ENCODE measurements at regions not wholly inside any gene's neighbourhood (a gene's known extent, or its start where the extent isn't known, plus 50 kb on each side); places are given as distances from the start of the nearest gene placed in this dataset.

- Mint-ChIP-seq H3K36me3 (no peaks in the 10 kb centered on the region), H3K27me3 (ENCODE audit: low read depth) (no peaks in the 10 kb centered on the region), H3K4me1 (peaks cover 17% of the 10 kb centered on the region), H3K27ac (no peak overlapping the region), H3K9me3 (peaks cover 13% of the 10 kb centered on the region), H3K4me3 (no peak overlapping the region)
- ChIA-PET POLR2A (no interaction called here), CTCF (no interaction called here)
- DNase-seq (ENCODE audit: low spot score): no peak
- no peak for TF ChIP-seq ZNF396 (CRISPR knock-in tag; IDR thresholded peaks at IDR 0.05; ENCODE audit: borderline replicate concordance)
- TF ChIP-seq NR3C1 (CRISPR knock-in tag; conservative IDR thresholded peaks at IDR 0.05; ENCODE audit: low read depth): no peak
- TF ChIP-seq ATF1 (CRISPR knock-in tag; IDR thresholded peaks at IDR 0.05): no peak
- TF ChIP-seq, protein P1, sequence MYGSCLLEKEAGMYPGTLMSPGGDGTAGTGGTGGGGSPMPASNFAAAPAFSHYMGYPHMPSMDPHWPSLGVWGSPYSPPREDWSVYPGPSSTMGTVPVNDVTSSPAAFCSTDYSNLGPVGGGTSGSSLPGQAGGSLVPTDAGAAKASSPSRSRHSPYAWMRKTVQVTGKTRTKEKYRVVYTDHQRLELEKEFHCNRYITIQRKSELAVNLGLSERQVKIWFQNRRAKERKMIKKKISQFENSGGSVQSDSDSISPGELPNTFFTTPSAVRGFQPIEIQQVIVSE (CRISPR knock-in tag; IDR thresholded peaks at IDR 0.05; ENCODE audit: borderline replicate concordance): no peak
- no peak for TF ChIP-seq NR1H2 (CRISPR knock-in tag; IDR thresholded peaks at IDR 0.05)
- no peak for TF ChIP-seq TEAD1 (CRISPR knock-in tag; IDR thresholded peaks at IDR 0.05)
- no peak for TF ChIP-seq TCF7 (CRISPR knock-in tag; IDR thresholded peaks at IDR 0.05; ENCODE audit: low read depth)
- no peak for TF ChIP-seq GTF2I (CRISPR knock-in tag; conservative IDR thresholded peaks at IDR 0.05)
- TF ChIP-seq MXD4 (CRISPR knock-in tag; IDR thresholded peaks at IDR 0.05; ENCODE audit: borderline replicate concordance): no peak
- no peak for TF ChIP-seq ESRRA (CRISPR knock-in tag; IDR thresholded peaks at IDR 0.05; ENCODE audit: borderline replicate concordance)
- no peak for TF ChIP-seq ZNF317 (CRISPR knock-in tag; IDR thresholded peaks at IDR 0.05; ENCODE audit: borderline replicate concordance, low read depth)
- TF ChIP-seq, protein P2, sequence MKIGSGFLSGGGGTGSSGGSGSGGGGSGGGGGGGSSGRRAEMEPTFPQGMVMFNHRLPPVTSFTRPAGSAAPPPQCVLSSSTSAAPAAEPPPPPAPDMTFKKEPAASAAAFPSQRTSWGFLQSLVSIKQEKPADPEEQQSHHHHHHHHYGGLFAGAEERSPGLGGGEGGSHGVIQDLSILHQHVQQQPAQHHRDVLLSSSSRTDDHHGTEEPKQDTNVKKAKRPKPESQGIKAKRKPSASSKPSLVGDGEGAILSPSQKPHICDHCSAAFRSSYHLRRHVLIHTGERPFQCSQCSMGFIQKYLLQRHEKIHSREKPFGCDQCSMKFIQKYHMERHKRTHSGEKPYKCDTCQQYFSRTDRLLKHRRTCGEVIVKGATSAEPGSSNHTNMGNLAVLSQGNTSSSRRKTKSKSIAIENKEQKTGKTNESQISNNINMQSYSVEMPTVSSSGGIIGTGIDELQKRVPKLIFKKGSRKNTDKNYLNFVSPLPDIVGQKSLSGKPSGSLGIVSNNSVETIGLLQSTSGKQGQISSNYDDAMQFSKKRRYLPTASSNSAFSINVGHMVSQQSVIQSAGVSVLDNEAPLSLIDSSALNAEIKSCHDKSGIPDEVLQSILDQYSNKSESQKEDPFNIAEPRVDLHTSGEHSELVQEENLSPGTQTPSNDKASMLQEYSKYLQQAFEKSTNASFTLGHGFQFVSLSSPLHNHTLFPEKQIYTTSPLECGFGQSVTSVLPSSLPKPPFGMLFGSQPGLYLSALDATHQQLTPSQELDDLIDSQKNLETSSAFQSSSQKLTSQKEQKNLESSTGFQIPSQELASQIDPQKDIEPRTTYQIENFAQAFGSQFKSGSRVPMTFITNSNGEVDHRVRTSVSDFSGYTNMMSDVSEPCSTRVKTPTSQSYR (CRISPR knock-in tag; IDR thresholded peaks at IDR 0.05): no peak
- TF ChIP-seq, protein P3, sequence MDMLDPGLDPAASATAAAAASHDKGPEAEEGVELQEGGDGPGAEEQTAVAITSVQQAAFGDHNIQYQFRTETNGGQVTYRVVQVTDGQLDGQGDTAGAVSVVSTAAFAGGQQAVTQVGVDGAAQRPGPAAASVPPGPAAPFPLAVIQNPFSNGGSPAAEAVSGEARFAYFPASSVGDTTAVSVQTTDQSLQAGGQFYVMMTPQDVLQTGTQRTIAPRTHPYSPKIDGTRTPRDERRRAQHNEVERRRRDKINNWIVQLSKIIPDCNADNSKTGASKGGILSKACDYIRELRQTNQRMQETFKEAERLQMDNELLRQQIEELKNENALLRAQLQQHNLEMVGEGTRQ (CRISPR knock-in tag; IDR thresholded peaks at IDR 0.05): no peak
- TF ChIP-seq ZNF263 (CRISPR knock-in tag; IDR thresholded peaks at IDR 0.05; ENCODE audit: low read depth): no peak
- no peak for TF ChIP-seq E2F5 (CRISPR knock-in tag; IDR thresholded peaks at IDR 0.05)
- TF ChIP-seq CTCF (IDR thresholded peaks at IDR 0.05): no peak
- no peak for TF ChIP-seq RORB (CRISPR knock-in tag; IDR thresholded peaks at IDR 0.05)
- ATAC-seq: no peak
These were observed 385.7 kb upstream of the NR2F2 start for GRCh38 chr15:95944661-95945255.

DNA sequence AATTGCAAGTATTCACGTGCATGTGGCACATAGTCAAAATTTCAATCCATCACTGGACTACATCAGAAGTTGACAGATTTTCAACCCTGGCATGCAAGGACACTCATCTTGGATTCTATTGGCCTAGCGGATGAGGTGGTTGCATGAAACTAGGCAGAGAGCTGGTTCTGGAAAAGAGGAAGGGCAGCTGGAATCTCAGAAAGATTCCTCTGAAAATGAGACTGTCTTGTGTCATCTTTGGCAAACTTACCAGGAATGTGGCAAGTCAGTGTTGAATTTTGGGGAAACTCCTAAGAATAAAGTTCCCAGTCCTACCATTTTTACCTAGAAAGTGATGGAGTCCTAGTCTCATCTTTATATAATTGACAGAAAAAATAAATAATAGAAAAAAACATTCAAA is 384.3 kb upstream of the NR2F2 start:
- Mint-ChIP-seq H3K36me3 (no peaks in the 10 kb centered on the region), H3K4me3 (no peak overlapping the region), H3K27me3 (ENCODE audit: low read depth) (no peaks in the 10 kb centered on the region), H3K27ac (no peak overlapping the region), H3K4me1 (peaks cover 8% of the 10 kb centered on the region), H3K9me3 (peaks cover 15% of the 10 kb centered on the region)
- ATAC-seq: no peak
- ChIA-PET CTCF (no interaction called here), POLR2A (no interaction called here)
- no peak for DNase-seq (ENCODE audit: low spot score)
- TF ChIP-seq PREB (CRISPR knock-in tag; IDR thresholded peaks at IDR 0.05; ENCODE audit: borderline replicate concordance) (no peak), HMGA2 (CRISPR knock-in tag; IDR thresholded peaks at IDR 0.05) (no peak), ZNF121 (CRISPR knock-in tag; IDR thresholded peaks at IDR 0.05) (no peak), GABPB1 (CRISPR knock-in tag; IDR thresholded peaks at IDR 0.05) (no peak), MAX (CRISPR knock-in tag; IDR thresholded peaks at IDR 0.05) (no peak), TP53 (CRISPR knock-in tag; IDR thresholded peaks at IDR 0.05) (no peak)
- TF ChIP-seq, protein P4, sequence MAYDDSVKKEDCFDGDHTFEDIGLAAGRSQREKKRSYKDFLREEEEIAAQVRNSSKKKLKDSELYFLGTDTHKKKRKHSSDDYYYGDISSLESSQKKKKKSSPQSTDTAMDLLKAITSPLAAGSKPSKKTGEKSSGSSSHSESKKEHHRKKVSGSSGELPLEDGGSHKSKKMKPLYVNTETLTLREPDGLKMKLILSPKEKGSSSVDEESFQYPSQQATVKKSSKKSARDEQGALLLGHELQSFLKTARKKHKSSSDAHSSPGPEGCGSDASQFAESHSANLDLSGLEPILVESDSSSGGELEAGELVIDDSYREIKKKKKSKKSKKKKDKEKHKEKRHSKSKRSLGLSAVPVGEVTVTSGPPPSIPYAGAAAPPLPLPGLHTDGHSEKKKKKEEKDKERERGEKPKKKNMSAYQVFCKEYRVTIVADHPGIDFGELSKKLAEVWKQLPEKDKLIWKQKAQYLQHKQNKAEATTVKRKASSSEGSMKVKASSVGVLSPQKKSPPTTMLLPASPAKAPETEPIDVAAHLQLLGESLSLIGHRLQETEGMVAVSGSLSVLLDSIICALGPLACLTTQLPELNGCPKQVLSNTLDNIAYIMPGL (CRISPR knock-in tag; IDR thresholded peaks at IDR 0.05): no peak
